ENCODE measurements at regions not wholly inside any gene's neighbourhood (a gene's known extent, or its start where the extent isn't known, plus 50 kb on each side); places are given as distances from the start of the nearest gene placed in this dataset.

DNA sequence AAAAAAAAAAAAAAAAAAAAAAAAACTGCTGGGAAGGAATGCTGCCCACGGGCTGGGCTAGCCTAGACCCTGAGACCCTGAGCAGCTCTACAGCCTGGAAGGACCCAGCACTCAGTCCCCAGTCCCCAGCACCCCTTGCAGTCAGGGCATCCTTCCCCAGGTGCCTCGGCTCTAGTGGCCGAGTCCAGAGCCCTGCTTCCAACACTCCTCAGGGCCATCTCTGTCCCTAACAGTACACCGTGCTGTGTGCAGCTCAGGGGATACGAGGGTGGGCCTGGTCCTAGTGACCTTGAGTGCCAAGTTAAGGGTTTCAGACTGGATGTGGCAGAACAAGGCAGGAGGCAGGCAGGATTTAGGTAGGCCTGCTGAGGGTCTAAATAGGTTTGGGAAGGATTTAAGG lies 50.2 kb upstream of the LRP8 start:
- no peak overlapping the region for H3K4me3 ChIP-seq (ENCODE audit: control insufficient read depth, low read depth, low read length)
- no peak for DNase-seq (ENCODE audit: low read depth)
- TF ChIP-seq, protein P1, sequence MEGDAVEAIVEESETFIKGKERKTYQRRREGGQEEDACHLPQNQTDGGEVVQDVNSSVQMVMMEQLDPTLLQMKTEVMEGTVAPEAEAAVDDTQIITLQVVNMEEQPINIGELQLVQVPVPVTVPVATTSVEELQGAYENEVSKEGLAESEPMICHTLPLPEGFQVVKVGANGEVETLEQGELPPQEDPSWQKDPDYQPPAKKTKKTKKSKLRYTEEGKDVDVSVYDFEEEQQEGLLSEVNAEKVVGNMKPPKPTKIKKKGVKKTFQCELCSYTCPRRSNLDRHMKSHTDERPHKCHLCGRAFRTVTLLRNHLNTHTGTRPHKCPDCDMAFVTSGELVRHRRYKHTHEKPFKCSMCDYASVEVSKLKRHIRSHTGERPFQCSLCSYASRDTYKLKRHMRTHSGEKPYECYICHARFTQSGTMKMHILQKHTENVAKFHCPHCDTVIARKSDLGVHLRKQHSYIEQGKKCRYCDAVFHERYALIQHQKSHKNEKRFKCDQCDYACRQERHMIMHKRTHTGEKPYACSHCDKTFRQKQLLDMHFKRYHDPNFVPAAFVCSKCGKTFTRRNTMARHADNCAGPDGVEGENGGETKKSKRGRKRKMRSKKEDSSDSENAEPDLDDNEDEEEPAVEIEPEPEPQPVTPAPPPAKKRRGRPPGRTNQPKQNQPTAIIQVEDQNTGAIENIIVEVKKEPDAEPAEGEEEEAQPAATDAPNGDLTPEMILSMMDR (IDR thresholded peaks at IDR 0.05; ENCODE audit: control insufficient read depth, insufficient read depth, low read depth, low read length, missing control alignments), result no peak

DNA sequence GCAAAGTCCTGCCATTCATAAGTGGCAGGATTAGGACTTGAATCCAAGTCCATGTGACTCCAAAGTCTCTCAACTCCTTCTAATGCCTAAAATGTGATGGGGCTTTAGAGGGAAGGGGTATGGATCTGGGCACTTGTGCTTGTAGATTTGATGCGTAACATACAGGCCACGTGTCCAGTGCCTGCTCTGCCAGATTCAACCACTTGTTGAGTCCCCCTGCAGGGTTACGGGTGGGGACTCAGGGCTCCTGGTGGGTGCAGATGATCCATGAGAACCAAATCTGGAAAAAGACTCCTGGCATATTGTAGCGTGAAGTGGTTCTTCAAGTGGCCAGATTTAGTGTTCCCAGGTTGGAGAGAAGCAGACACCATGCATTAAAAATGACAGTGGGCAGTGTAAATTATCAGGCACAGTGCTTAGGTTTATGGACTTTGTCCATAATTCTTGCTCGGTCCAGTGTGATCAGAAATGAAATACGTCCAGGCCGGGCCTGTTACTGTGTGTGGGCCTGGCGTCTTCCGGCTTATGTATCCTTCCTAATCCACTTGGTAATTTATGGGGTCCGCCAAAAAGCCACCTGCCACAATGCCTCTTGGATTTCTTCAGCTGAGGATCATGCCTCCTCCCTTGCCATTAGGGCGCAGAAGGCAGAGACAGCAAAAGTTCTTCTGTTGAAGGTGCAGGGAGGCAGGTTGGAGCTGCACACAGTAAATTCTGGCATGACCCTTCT lies 51.2 kb upstream of the LRP8 start:
- no peak overlapping the region for H3K4me3 ChIP-seq (ENCODE audit: control insufficient read depth, low read depth, low read length)
- no peak for DNase-seq (ENCODE audit: low read depth)
- TF ChIP-seq, protein P1 (IDR thresholded peaks at IDR 0.05; ENCODE audit: control insufficient read depth, insufficient read depth, low read depth, low read length, missing control alignments), result no peak

DNA sequence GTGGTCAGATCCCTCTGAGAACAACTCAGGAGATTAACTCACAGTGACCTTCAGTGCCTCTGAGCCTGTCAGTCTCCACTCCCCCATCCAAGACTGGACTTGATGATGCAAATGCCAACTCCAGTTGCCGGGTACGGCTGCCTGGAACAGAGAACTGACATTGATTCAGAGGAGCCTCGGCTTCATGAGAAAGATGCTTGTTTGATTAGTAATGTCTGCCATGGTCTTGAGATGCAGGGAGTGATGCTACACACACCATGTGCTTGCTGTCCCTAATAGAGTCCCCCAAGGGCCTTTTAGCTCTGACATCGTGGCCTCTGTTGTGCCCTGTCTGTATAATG lies 51.8 kb upstream of the LRP8 start:
- DNase-seq (ENCODE audit: low read depth), result no peak
- H3K4me3 ChIP-seq (ENCODE audit: control insufficient read depth, low read depth, low read length), result no peak overlapping the region

DNA sequence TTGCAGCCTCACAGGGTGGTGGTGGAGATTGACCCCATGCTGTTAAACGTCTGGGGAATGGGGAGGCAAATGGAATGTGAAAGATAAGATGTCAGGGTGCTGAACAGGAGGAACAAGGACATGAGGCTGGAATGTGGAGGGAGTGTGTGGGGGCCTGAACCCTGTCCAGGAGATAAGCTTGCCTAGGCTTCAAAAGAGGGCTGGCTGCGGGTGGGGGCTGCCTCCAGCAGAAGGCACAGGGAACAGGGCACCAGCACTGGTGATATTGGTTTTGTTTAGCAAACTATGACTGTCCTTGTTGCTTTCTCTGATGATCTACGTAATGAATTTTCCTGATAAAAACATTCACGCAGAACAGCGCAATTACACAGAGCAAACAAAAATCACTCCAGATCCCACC lies 52.4 kb upstream of the LRP8 start:
- DNase-seq (ENCODE audit: low read depth), result no peak
- TF ChIP-seq, protein P1 (IDR thresholded peaks at IDR 0.05; ENCODE audit: control insufficient read depth, insufficient read depth, low read depth, low read length, missing control alignments), result no peak

More for the DNA sequence above, 51.8 kb upstream of the LRP8 start:
- TF ChIP-seq, protein P1 (IDR thresholded peaks at IDR 0.05; ENCODE audit: control insufficient read depth, insufficient read depth, low read depth, low read length, missing control alignments), result no peak

DNA sequence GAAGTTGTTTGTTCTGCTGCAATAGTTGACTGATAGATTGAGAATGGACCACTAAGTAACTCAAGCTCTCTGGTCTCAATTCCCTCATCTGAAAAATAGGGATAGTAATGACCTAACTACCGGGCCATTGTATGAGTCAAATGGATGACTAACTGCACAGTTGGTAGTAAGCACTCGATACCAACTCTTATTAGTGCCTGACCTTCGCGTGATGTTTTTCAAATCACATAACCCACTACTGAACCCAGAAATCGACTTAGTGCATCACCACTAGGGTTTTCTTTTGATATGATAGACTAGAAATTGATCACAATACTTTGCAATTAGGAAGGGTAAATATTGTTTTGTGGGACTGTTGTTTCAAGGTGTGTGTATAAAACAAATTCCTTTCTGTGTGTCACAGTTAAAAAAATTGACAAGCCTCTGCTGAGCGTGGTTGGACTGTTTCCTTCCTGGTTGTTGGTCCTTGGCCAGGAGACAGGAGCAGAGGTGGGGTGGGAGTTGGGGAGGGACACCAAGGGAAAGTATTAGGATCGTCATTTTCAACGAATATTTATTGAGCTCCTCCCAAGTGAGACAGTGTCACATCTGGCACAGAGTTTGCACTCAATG lies 54.0 kb upstream of the LRP8 start:
- TF ChIP-seq, protein P1 (IDR thresholded peaks at IDR 0.05; ENCODE audit: control insufficient read depth, insufficient read depth, low read depth, low read length, missing control alignments), result no peak
- no peak for DNase-seq (ENCODE audit: low read depth)
- no peak overlapping the region for H3K4me3 ChIP-seq (ENCODE audit: control insufficient read depth, low read depth, low read length)

More for the DNA sequence above, 52.4 kb upstream of the LRP8 start:
- H3K4me3 ChIP-seq (ENCODE audit: control insufficient read depth, low read depth, low read length), result no peak overlapping the region

DNA sequence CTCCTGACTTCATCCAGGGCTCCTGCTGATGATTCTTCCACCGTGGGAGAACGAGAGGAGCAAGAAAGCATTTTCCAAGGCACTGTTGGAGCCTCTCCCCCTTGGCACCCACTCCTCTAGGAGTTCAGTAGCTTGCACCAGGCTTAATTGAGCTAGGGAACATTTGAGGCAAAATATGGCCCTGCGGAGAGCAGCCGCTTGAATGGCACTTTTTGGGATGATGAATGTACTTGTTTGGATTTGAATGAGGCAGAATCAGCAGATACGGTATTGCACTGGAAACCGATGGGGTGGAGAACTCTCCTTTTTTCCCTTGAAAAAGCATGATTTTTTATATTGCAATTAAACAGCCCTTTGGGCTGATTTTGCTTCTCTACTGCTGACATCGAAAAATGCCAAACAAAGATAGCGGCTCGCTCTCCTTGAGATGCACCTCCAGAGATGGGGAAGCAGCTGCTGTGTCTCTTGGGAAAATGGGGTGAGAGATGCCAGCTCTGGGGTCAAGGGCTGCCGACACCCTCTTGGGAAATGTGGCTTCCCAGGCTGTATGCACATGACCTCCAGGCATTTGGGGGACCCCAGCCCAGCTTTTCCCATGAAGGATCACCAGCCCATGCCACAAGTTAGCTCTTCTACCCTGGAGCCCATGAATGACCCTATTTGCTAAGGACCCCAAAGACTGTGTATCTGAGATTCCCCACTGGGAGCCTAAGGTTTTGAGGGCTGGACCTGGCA lies 55.4 kb upstream of the LRP8 start:
- no peak overlapping the region for H3K4me3 ChIP-seq (ENCODE audit: control insufficient read depth, low read depth, low read length)
- TF ChIP-seq, protein P1 (IDR thresholded peaks at IDR 0.05; ENCODE audit: control insufficient read depth, insufficient read depth, low read depth, low read length, missing control alignments), result no peak
- DNase-seq (ENCODE audit: low read depth), result no peak
